Fibroblast of skin of scalp (primary cell): ENCODE measurements at regions not wholly inside any gene's neighbourhood (a gene's known extent, or its start where the extent isn't known, plus 50 kb on each side); places are given as distances from the start of the nearest gene placed in this dataset.
A peak's percentile ranks its signal among the peaks of the same experiment; 100 is the strongest.

Source experiments
- DNase-seq: peaks from one replicate; pipeline ENCODE4 v3.0.0-alpha.2; 2013

DNA sequence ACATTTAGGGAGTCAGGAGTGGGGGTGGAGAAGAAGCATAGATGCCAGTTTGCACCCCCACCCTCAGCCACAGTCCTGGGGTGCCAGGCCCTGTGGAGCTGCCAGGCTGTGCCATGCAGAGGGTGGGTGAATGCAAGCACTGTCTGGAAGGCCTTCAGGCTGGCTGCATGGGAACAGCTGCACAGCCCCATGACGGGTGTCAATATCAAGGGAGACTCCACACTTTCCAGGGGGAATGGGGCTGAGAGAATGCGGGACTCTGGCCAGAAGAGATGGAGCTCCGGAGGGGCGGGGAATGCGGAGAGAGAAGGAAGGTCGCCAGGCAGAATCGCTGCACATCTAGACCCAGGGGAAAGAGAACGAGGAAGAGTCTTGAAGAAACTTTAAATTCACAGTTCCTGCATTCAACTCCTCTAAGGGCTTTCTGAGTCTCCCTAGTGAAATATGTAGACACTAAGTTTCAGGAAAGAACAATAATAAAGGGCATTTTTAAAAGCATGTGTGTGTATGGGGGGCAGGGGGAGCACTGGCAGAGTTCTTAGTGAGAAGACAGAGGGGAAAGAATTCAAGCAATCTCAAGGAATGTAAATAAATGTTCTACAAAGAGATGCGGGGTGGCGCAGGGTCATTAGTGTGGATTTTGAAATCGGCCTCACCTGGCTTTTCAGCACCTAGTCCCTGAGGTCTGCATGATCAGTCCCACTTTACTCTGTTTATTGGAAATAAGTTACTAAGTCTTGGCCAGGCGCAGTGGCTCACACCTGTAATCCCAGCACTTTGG is 59.1 kb downstream of the BOD1 start:
- DNase-seq, result peak; percentile 13

DNA sequence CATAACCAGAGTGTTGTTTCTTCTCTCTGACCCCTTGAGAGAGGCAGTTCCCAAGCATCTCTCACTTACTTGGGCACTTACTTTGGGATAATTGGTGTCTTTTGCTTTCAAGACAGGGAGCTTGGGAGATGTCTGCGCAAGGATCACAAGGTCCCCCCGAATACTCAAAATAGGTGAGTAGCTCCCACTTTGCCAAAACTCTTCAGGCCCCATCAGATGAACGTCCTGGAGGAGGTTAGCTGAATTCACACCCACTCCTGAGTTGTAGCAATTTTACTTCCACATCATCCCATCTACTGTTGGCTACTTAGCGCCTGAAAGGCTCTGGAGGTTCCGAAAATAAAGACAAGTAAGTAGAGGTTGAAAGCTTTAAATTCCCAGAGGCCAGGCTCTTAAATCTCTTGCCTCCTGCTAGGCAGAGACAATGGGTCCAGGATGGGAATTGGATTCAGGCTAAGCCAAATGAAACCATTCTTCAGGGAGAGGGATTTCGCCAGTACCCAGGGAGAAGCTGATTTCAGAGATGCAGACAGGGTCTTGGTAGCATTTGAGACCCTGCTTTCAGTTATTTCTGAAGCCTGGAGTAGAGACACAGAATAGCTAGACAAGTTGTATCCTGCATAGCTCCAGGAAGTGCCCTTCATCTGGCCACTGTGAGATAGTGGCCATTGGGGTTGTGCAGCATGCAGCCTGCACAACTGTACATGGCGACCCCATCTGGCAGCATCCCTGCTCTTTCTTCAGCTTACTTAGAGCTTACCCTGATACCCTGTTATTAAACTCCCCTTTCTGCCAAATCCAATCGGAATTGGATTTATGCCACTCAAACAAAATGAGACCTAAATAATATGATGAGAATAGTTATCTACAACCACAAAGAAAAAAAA is 60.1 kb downstream of the BOD1 start:
- DNase-seq, result no peak

- no peak for DNase-seq
These were observed 61.3 kb downstream of the BOD1 start for GRCh38 chr5:173554989-173555705.

GRCh38 chr5:173554038-173554955 is 62.2 kb downstream of the BOD1 start:
- no peak for DNase-seq

DNA sequence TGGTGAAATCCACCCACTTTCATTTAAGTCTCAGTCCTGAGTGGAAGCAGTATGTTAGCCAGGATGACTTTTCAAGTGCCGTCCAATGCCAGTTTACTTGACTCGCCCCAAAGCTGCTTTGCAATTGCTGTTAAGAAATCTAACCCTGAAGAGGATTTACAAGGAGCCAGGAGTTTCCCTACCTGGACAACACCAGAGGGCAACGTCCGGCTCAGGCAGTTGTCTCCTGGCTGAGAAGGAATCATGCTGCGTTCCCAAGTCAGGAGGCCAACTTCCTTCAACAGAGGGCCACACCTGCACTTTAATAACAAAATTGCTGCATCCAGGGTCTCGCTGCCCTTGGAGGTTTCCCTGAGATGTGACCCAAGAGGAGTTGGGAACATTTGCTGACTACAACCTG is 65.8 kb downstream of the BOD1 start:
- no peak for DNase-seq

- DNase-seq, result no peak
These were observed 66.8 kb downstream of the BOD1 start for GRCh38 chr5:173549644-173550043.

GRCh38 chr5:173547579-173547978 is 68.9 kb downstream of the BOD1 start:
- peak; percentile 58 for DNase-seq

GRCh38 chr5:173542964-173543363 is 73.5 kb downstream of the BOD1 start:
- DNase-seq, result no peak

DNA sequence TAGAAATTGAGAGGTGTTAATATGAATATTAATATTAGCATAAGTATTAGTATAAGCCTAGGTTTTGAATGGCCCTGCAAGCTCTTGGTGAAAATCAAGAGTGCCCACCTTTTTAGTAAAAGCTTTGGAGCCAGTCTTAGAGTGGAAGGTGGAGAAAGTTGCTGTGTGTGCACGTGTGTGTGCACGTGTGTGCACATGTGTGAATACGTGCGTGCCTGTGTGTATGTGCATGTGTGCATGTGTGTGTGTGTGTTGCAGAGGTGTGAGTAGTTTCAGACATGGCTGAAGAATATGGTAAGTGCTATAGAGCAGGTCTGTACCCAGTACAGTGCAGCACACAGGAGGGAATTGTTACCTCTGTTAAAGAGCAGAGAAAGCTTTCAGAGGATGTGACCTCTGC is 74.3 kb downstream of the BOD1 start:
- DNase-seq, result no peak

DNA sequence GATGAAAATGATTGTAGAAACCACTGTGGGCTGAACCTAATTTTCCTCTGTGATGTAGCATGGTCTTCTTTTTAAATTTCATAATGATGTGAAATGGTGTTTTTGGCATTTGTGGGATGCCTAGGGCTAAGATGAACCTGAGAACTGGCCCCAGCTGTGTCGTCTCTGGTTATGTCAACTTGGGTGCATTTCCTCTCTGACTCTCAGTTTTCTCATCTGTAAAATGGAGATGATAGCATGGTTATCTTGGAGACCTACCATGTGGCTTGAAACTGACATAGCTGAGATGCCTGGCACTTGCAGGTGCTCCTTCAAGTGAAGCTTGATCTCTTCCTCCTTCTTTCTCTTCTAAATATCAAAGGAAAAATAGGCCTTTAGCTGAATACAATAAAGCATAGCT is 77.8 kb downstream of the BOD1 start:
- no peak for DNase-seq

DNA sequence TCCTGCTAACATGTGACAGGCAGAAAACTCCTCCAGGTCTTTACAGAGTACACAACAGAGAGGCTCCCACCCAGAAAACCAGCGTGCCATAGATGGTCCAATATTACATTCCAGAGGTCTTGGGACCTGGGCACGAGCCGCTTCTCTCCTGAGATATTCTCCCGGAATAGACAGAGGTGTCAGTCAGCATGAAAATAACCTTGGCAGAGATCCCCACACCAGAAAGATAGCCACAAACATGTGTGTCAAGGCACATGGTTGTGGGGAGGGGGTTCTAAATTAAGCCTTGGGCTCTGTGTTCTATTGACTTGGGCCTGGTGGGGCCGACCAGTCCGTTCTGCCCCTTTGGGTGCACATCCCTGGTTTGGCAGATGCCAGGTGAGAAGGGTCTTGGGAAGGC is 78.4 kb downstream of the BOD1 start:
- no peak for DNase-seq

GRCh38 chr5:173537228-173537627 is 79.2 kb downstream of the BOD1 start:
- no peak for DNase-seq

DNA sequence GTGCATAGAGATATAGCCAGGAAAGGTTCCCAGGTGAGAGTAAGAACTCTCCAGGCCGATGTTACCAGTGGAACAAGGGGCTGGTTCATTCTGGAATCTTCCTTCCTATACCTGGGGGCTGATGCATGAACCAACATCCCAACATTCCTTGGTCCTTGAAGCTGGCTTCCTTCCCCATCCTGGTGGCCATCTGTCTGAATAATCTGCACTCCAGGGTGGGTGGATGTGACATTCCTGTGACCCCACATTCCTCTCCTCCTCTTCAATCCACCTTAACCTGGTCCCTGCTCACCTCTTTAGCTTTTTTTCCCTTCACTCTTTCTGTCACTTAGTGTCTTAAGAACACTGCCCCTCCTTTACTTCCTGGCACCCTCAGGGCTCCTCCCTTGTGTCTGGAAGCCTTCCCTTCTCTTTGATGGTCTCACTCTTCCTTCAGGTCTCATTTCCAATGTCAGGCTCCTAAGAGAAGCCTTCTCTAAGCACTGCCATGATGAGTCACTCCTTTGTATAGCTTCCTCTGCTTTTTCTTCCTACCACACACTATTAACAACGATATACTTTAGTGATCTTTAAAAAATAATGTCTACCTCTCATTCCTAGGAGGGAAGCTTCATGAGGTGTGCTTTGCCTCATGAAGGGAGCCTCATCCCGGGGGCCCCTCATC is 80.3 kb downstream of the BOD1 start:
- peak; percentile 10 for DNase-seq

- no peak for DNase-seq
These were observed 81.1 kb downstream of the BOD1 start for GRCh38 chr5:173535166-173535975.

DNA sequence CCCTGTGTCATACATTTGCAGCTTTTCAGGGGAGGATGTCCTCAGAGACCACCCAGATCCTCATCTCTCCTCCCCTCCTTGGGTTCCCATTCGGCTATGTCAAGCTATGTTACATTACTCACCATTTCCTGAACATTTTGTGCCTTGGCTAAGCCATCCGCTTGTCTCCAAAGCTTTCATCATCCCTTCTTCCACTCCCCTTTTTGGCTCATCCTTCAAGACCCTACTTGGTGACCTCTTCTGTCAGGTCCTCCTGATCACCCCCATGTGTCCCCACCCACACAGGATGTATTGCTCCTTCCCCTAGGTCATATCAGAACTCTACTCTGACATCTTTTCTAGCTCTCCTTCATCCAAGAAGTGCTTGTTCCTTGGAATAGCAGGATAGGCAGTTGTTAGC is 81.8 kb downstream of the BOD1 start:
- no peak for DNase-seq

DNA sequence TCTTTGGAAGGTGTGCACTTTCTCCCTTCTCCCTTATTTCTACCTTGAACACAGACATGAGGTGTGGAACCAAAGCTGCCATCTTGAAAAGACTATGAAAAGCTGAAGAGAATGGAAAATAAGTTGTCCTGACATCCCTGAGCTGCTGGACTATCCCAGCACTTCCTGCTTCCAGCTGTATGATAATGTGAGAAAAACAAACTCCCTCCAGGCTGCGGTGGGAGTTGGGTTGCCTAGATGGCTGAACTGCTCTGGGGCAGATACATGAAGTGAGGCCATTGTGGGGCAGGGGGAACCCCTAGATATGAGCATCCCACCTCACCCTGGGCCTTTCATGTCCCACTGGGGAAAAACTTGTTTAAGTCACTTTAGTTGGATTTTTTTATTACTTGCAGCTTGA is 82.4 kb downstream of the BOD1 start:
- DNase-seq, result no peak

DNA sequence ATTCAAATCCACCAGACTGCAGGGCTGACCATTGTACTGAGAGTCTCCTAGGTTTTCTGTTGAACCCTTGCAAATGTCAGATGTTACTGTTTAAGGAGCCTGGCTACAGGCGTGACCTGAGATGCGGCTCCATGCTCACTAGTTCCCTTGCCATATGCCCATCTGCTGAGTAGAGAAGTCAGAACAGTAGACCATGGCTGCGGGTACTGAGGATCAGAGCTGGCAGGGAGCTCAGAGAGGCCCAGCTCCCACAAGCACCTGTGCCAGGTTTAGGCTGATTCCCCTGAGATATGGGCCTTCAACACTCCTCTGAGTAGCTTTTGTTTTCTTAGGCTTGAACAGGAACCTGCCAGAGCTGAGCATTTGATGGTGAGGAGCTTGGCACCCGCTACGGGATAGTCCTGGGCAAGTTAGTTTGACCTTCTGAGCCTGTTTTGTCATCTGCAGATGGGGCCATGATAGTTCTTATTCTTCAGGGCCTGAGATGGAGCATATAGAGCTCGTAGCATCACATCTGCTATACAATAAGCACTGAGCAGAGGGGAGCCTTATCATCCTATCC is 83.7 kb downstream of the BOD1 start:
- DNase-seq, result no peak

- DNase-seq, result no peak
These were observed 84.6 kb downstream of the BOD1 start for GRCh38 chr5:173531863-173532262.

- DNase-seq, result peak; percentile 32
These were observed 85.9 kb downstream of the BOD1 start for GRCh38 chr5:173530547-173530946.

- DNase-seq, result no peak
These were observed 86.6 kb downstream of the BOD1 start for GRCh38 chr5:173529861-173530260.
